ENCODE measurements at regions not wholly inside any gene's neighbourhood (a gene's known extent, or its start where the extent isn't known, plus 50 kb on each side); places are given as distances from the start of the nearest gene placed in this dataset.
"Not testable (repeated sequence)": the region's sequence is repeated elsewhere in the genome, so short reads cannot be mapped to it uniquely, and the experiment has no call there.

DNA sequence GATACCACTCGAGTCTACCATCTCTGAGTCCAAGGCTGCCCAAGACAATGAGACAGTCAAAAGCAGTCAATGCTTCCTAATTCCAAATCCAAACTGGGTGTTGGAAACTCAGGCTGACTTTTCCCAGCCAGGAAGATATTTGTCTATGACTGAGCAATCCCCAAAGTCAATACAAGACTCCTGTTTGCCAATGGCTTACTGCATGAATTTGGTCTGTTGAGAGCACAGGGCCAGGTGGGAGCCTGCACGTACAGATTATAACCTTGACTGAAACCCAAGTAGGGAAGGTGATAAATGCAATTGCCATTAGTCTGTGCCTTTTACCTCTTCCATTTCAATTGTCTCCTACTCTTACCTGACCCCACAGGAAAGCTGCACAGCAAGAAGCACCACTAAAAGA, 72.6 kb upstream of the PPARGC1A start:
- Histone ChIP-seq H2AFZ (ENCODE audit: low read length) (no peak overlapping the region), H3K4me2 (ENCODE audit: low read length) (no peak overlapping the region), H3K9ac (ENCODE audit: low read length) (no peak overlapping the region), H3K9me3 (ENCODE audit: low read length) (no peaks in the 10 kb centered on the region), H3K9me2 (ENCODE audit: low read depth, low read length) (no peaks in the 10 kb centered on the region), H3F3A (ENCODE audit: insufficient read depth, low read length) (no peaks in the 10 kb centered on the region), H3K27ac (ENCODE audit: low read depth, low read length, poor library complexity, severe bottlenecking) (no peak overlapping the region), H3K4me3 (ENCODE audit: low read depth, low read length, poor library complexity, severe bottlenecking) (no peak overlapping the region), H3K79me2 (ENCODE audit: insufficient read depth, low read length) (no peaks in the 10 kb centered on the region), H3K36me3 (ENCODE audit: insufficient read depth, low read length) (no peaks in the 10 kb centered on the region), H3K27me3 (ENCODE audit: insufficient read depth, low read length) (no peaks in the 10 kb centered on the region), H3K4me1 (ENCODE audit: insufficient read depth, low read length, severe bottlenecking) (no peaks in the 10 kb centered on the region), H4K20me1 (ENCODE audit: insufficient read depth, low read length) (no peaks in the 10 kb centered on the region)
- TF ChIP-seq, protein P1, sequence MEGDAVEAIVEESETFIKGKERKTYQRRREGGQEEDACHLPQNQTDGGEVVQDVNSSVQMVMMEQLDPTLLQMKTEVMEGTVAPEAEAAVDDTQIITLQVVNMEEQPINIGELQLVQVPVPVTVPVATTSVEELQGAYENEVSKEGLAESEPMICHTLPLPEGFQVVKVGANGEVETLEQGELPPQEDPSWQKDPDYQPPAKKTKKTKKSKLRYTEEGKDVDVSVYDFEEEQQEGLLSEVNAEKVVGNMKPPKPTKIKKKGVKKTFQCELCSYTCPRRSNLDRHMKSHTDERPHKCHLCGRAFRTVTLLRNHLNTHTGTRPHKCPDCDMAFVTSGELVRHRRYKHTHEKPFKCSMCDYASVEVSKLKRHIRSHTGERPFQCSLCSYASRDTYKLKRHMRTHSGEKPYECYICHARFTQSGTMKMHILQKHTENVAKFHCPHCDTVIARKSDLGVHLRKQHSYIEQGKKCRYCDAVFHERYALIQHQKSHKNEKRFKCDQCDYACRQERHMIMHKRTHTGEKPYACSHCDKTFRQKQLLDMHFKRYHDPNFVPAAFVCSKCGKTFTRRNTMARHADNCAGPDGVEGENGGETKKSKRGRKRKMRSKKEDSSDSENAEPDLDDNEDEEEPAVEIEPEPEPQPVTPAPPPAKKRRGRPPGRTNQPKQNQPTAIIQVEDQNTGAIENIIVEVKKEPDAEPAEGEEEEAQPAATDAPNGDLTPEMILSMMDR (IDR thresholded peaks at IDR 0.05; ENCODE audit: low read length) = no peak
- no peak for TF ChIP-seq EZH2 (IDR thresholded peaks at IDR 0.05; ENCODE audit: borderline replicate concordance, low read length)

DNA sequence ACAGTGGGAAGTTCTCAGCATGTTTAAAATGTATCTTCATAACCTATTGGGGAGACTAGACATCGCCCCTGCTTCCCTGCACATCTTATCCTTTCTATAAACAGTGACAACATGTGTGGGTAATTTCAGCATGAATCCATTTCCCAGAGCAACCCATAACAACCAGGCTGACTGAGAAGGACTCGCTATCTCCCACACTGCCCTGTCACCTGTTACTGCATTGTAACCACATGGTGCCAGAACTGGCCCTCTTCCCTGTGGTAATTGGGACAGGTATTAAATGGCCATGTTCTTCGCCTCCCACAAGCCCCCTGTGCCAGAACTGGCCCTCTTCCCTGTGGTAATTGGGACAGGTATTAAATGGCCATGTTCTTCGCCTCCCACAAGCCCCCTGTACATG, 71.5 kb upstream of the PPARGC1A start:
- H3K4me1 ChIP-seq (ENCODE audit: insufficient read depth, low read length, severe bottlenecking); H4K20me1 ChIP-seq (ENCODE audit: insufficient read depth, low read length); H3K79me2 ChIP-seq (ENCODE audit: insufficient read depth, low read length); H3K36me3 ChIP-seq (ENCODE audit: insufficient read depth, low read length); H3K9me3 ChIP-seq (ENCODE audit: low read length); H3K27me3 ChIP-seq (ENCODE audit: insufficient read depth, low read length); H3K4me2 ChIP-seq (ENCODE audit: low read length); H3K4me3 ChIP-seq (ENCODE audit: low read depth, low read length, poor library complexity, severe bottlenecking); H3K27ac ChIP-seq (ENCODE audit: low read depth, low read length, poor library complexity, severe bottlenecking); H3K9ac ChIP-seq (ENCODE audit: low read length); H3F3A ChIP-seq (ENCODE audit: insufficient read depth, low read length); H2AFZ ChIP-seq (ENCODE audit: low read length); H3K9me2 ChIP-seq (ENCODE audit: low read depth, low read length): not testable (repeated sequence)

DNA sequence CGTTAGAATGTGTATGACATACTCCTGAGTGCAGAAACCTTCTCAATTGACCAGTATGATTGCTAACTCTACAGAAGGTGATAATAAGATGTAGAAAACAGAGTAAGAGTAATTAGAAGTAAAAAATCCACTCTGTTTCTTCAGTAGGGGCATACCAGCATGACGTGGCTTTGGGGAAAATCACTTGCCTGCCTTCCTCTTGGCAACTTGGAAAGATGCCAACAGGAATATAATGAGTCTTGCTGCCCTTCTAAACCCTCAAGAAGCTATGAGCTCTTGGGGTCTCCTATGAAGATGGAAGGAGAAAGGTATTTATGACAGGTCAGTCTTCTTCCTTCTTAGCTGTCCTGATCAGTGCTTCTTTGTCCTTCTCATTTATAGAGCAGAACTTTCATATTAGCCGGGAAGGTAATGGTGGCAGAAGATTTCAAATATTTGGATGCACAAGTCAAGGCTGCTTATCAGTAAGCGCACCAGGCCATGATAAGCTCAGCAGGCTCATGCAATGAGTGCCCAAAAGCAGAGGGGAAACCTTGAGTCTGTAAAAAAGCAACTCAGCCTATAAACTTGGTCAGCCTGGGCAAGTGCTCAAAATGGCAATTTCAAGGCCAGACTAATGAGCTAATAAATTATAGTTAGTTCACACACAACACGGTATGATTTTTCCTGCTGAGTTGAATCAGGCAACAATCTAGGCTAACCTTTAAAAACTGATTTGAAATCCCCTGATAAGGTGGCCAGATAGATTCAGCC, 69.7 kb upstream of the PPARGC1A start:
- no peaks in the 10 kb centered on the region for H3K27me3 ChIP-seq (ENCODE audit: insufficient read depth, low read length)
- no peaks in the 10 kb centered on the region for H3F3A ChIP-seq (ENCODE audit: insufficient read depth, low read length)
- H3K9ac ChIP-seq (ENCODE audit: low read length) = no peak overlapping the region
- no peak overlapping the region for H3K4me3 ChIP-seq (ENCODE audit: low read depth, low read length, poor library complexity, severe bottlenecking)
- no peaks in the 10 kb centered on the region for H3K9me2 ChIP-seq (ENCODE audit: low read depth, low read length)
- no peak overlapping the region for H2AFZ ChIP-seq (ENCODE audit: low read length)
- H3K36me3 ChIP-seq (ENCODE audit: insufficient read depth, low read length) = no peaks in the 10 kb centered on the region
- TF ChIP-seq, protein P1 (IDR thresholded peaks at IDR 0.05; ENCODE audit: low read length) = no peak
- no peak for TF ChIP-seq EZH2 (IDR thresholded peaks at IDR 0.05; ENCODE audit: borderline replicate concordance, low read length)
- H3K4me2 ChIP-seq (ENCODE audit: low read length) = no peak overlapping the region
- no peaks in the 10 kb centered on the region for H3K79me2 ChIP-seq (ENCODE audit: insufficient read depth, low read length)
- no peak overlapping the region for H3K27ac ChIP-seq (ENCODE audit: low read depth, low read length, poor library complexity, severe bottlenecking)
- H4K20me1 ChIP-seq (ENCODE audit: insufficient read depth, low read length) = no peaks in the 10 kb centered on the region
- H3K4me1 ChIP-seq (ENCODE audit: insufficient read depth, low read length, severe bottlenecking) = no peaks in the 10 kb centered on the region
- H3K9me3 ChIP-seq (ENCODE audit: low read length) = no peaks in the 10 kb centered on the region

DNA sequence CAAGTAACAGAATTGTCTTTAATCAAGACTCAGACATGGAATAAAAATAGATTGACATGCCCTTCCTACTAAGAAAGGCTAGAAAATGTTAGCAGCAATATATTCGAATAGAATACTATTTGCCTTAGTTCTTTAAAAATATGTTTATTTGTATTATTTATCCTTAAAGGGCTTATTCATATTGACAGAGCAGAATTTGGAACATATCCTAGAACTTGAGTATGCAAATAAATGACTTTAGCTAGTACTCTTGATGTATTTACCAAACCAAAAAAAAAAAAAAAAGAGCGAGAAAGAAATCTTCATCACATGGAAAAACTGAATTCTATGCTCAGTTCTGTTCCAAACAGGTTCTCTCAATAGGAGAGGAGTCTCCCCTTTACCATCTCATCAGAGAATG, 68.9 kb upstream of the PPARGC1A start:
- no peaks in the 10 kb centered on the region for H3K9me3 ChIP-seq (ENCODE audit: low read length)
- TF ChIP-seq, protein P1 (IDR thresholded peaks at IDR 0.05; ENCODE audit: low read length) = no peak
- TF ChIP-seq EZH2 (IDR thresholded peaks at IDR 0.05; ENCODE audit: borderline replicate concordance, low read length) = no peak
- no peaks in the 10 kb centered on the region for H3K27me3 ChIP-seq (ENCODE audit: insufficient read depth, low read length)
- H3K27ac ChIP-seq (ENCODE audit: low read depth, low read length, poor library complexity, severe bottlenecking) = no peak overlapping the region
- H3K4me2 ChIP-seq (ENCODE audit: low read length) = no peak overlapping the region
- H3K9me2 ChIP-seq (ENCODE audit: low read depth, low read length) = no peaks in the 10 kb centered on the region
- H3K79me2 ChIP-seq (ENCODE audit: insufficient read depth, low read length) = no peaks in the 10 kb centered on the region
- no peak overlapping the region for H3K9ac ChIP-seq (ENCODE audit: low read length)
- no peaks in the 10 kb centered on the region for H3F3A ChIP-seq (ENCODE audit: insufficient read depth, low read length)
- H3K4me1 ChIP-seq (ENCODE audit: insufficient read depth, low read length, severe bottlenecking) = no peaks in the 10 kb centered on the region
- no peak overlapping the region for H3K4me3 ChIP-seq (ENCODE audit: low read depth, low read length, poor library complexity, severe bottlenecking)
- H2AFZ ChIP-seq (ENCODE audit: low read length) = no peak overlapping the region
- H4K20me1 ChIP-seq (ENCODE audit: insufficient read depth, low read length) = no peaks in the 10 kb centered on the region
- H3K36me3 ChIP-seq (ENCODE audit: insufficient read depth, low read length) = no peaks in the 10 kb centered on the region

All from OCI-LY1 (cell line).